NT2/D1 (cell line): ENCODE measurements at regions not wholly inside any gene's neighbourhood (a gene's known extent, or its start where the extent isn't known, plus 50 kb on each side); places are given as distances from the start of the nearest gene placed in this dataset.

ENCODE experiments used
- SUZ12 ChIP-seq: IDR thresholded peaks from 2 replicates; pipeline ENCODE4 v1.6.1; 2011; ENCODE audit not compliant: insufficient read length, insufficient read depth; ENCODE audit errors: extremely low read depth
- YY1 ChIP-seq: IDR thresholded peaks from 2 replicates; pipeline ENCODE4 v1.6.1; 2011; ENCODE audit not compliant: insufficient read length, insufficient read depth
- ZNF274 ChIP-seq: IDR thresholded peaks from 2 replicates; pipeline ENCODE4 v1.6.1; 2011; ENCODE audit warnings: mild to moderate bottlenecking, low read depth, low read length

GRCh38 chr1:193418745-193419058, 232.3 kb upstream of the B3GALT2 start:
- TF ChIP-seq ZNF274 (no peak), YY1 (no peak), SUZ12 (no peak)
